HUES64 (cell line): ENCODE measurements at regions not wholly inside any gene's neighbourhood (a gene's known extent, or its start where the extent isn't known, plus 50 kb on each side); places are given as distances from the start of the nearest gene placed in this dataset.
"Not testable (repeated sequence)": the region's sequence is repeated elsewhere in the genome, so short reads cannot be mapped to it uniquely, and the experiment has no call there.

ENCODE experiments used
- H3K27ac ChIP-seq: 2 replicates; pipeline ENCODE4 v1.7.0; 2013; ENCODE audit warnings: low read depth, low read length, inconsistent platforms
- H3K27me3 ChIP-seq: 2 replicates; pipeline ENCODE4 v1.6.1; 2013; ENCODE audit warnings: mild to moderate bottlenecking, low read length; ENCODE audit not compliant: insufficient read depth
- H3K36me3 ChIP-seq: 2 replicates; pipeline ENCODE4 v1.6.1; 2013; ENCODE audit warnings: mild to moderate bottlenecking, low read length; ENCODE audit not compliant: insufficient read depth
- H3K4me1 ChIP-seq: 2 replicates; pipeline ENCODE4 v1.6.1; 2013; ENCODE audit warnings: mild to moderate bottlenecking, low read length, moderate library complexity; ENCODE audit not compliant: insufficient read depth
- H3K4me3 ChIP-seq: 2 replicates; pipeline ENCODE4 v1.5.1; 2013; ENCODE audit warnings: mild to moderate bottlenecking, low read length, moderate library complexity
- H3K9ac ChIP-seq: 2 replicates; pipeline ENCODE4 v1.6.1; 2013; ENCODE audit warnings: mild to moderate bottlenecking, low read depth, low read length
- H3K9me3 ChIP-seq: 2 replicates; pipeline ENCODE4 v1.6.1; 2013; ENCODE audit warnings: low read depth, low read length; ENCODE audit not compliant: insufficient read depth
- WGBS: fragments of 150-250, 120-280 bp; methylation state at CpG from one replicate; pipeline ENCODE4 v1.1.7; 2013; ENCODE audit warnings: missing lambda C conversion rate; 5-methylcytosine and 5-hydroxymethylcytosine counted together

DNA sequence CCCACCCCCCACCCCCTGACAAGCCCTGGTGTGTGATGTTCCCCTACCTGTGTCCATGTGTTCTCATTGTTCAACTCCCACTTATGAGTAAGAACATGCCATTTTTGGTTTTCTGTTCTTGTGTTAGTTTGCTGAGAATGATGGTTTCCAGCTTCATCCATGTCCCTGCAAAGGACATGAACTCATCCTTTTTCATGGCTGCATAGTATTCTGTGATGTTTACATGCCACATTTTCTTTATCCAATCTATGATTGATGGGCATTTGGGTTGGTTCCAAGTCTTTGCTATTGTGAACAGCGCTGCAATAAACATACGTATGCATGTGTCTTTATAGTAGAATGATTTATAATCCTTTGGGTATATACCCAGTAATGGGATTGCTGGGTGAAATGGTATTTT, 74.8 kb upstream of the PHACTR1 start:
- not testable (repeated sequence) for H3K4me1 ChIP-seq, H3K9me3 ChIP-seq, H3K36me3 ChIP-seq, H3K27ac ChIP-seq, H3K4me3 ChIP-seq, H3K27me3 ChIP-seq, H3K9ac ChIP-seq
- 90% methylated on average over 2 of the region's 2 CpGs for WGBS

DNA sequence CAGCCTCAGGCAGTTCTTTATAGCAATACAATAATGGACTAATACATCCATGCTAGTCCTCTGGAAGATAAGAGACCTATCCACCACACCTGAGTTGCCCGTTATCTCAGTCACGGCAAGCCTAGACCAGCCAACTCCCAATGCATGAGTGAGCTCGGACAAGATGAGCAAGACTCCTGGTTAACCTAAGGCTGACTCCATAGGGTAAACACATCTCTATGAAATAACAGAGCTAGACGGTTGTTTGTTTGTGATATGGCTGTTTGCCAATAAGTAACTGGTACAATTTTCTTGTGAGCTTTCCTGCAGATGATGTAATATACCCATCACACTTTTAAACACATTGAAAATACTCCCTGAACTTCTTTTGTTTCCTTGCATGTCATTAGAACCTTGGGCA, 70.6 kb upstream of the PHACTR1 start:
- Histone ChIP-seq H3K27ac (no peak overlapping the region), H3K9ac (no peak overlapping the region), H3K9me3 (no peaks in the 10 kb centered on the region), H3K36me3 (no peaks in the 10 kb centered on the region), H3K4me1 (no peaks in the 10 kb centered on the region), H3K27me3 (no peaks in the 10 kb centered on the region), H3K4me3 (no peak overlapping the region)
- 98% methylated on average over 3 of the region's 4 CpGs for WGBS

GRCh38 chr6:12648171-12648570, 68.4 kb upstream of the PHACTR1 start:
- Histone ChIP-seq H3K27ac (no peak overlapping the region), H3K9me3 (no peaks in the 10 kb centered on the region), H3K36me3 (no peaks in the 10 kb centered on the region), H3K4me3 (no peak overlapping the region), H3K4me1 (no peaks in the 10 kb centered on the region), H3K27me3 (no peaks in the 10 kb centered on the region), H3K9ac (no peak overlapping the region)
- WGBS: 93% methylated on average over 3 of the region's 4 CpGs

GRCh38 chr6:12649325-12649724, 67.2 kb upstream of the PHACTR1 start:
- Histone ChIP-seq H3K4me3 (no peak overlapping the region), H3K27me3 (no peaks in the 10 kb centered on the region), H3K4me1 (no peaks in the 10 kb centered on the region), H3K9ac (no peak overlapping the region), H3K9me3 (no peaks in the 10 kb centered on the region), H3K27ac (no peak overlapping the region), H3K36me3 (no peaks in the 10 kb centered on the region)
- 100% methylated on average over 1 of the region's 1 CpG for WGBS

GRCh38 chr6:12653486-12653885, 63.1 kb upstream of the PHACTR1 start:
- Histone ChIP-seq H3K4me1 (peaks cover 3% of the 10 kb centered on the region; the same call in 1 of the 2 replicates), H3K9ac (no peak overlapping the region)
- 93% methylated on average over 5 of the region's 5 CpGs for WGBS

GRCh38 chr6:12654107-12654506, 62.5 kb upstream of the PHACTR1 start:
- Histone ChIP-seq H3K9ac (no peak overlapping the region), H3K4me3 (no peak overlapping the region), H3K36me3 (no peaks in the 10 kb centered on the region), H3K27me3 (peaks cover 21% of the 10 kb centered on the region; the same call in 1 of the 2 replicates), H3K27ac (no peak overlapping the region), H3K4me1 (peaks cover 3% of the 10 kb centered on the region; the same call in 1 of the 2 replicates), H3K9me3 (no peaks in the 10 kb centered on the region)
- WGBS: 90% methylated on average over 3 of the region's 3 CpGs

More at GRCh38 chr6:12653486-12653885, 63.1 kb upstream of the PHACTR1 start:
- Histone ChIP-seq H3K4me3 (no peak overlapping the region), H3K9me3 (no peaks in the 10 kb centered on the region), H3K27ac (no peak overlapping the region), H3K36me3 (no peaks in the 10 kb centered on the region), H3K27me3 (peaks cover 21% of the 10 kb centered on the region; the same call in 1 of the 2 replicates)

GRCh38 chr6:12654514-12654913, 62.1 kb upstream of the PHACTR1 start:
- Histone ChIP-seq H3K9me3 (no peaks in the 10 kb centered on the region), H3K27ac (no peak overlapping the region), H3K9ac (no peak overlapping the region), H3K36me3 (no peaks in the 10 kb centered on the region), H3K4me1 (peaks cover 3% of the 10 kb centered on the region; the same call in 1 of the 2 replicates), H3K27me3 (peaks cover 21% of the 10 kb centered on the region; the same call in 1 of the 2 replicates), H3K4me3 (no peak overlapping the region)
- WGBS: 83% methylated on average over 3 of the region's 3 CpGs

- WGBS: 31% methylated on average over 3 of the region's 3 CpGs
- H3K9ac ChIP-seq: no peak overlapping the region
- no peak overlapping the region for H3K4me3 ChIP-seq
- H3K27ac ChIP-seq: no peak overlapping the region
- H3K4me1 ChIP-seq: peaks cover 3% of the 10 kb centered on the region; the same call in 1 of the 2 replicates
- H3K27me3 ChIP-seq: peaks cover 21% of the 10 kb centered on the region; the same call in 1 of the 2 replicates
- H3K36me3 ChIP-seq: no peaks in the 10 kb centered on the region
- H3K9me3 ChIP-seq: no peaks in the 10 kb centered on the region
These were observed 59.7 kb upstream of the PHACTR1 start for GRCh38 chr6:12656906-12657305.

GRCh38 chr6:12657884-12658283, 58.7 kb upstream of the PHACTR1 start:
- no CpG with 5 or more reads among the region's 2 CpGs for WGBS
- H3K9ac ChIP-seq: no peak overlapping the region
- H3K4me1 ChIP-seq: peaks cover 3% of the 10 kb centered on the region; the same call in 1 of the 2 replicates
- H3K9me3 ChIP-seq: no peaks in the 10 kb centered on the region
- H3K27ac ChIP-seq: no peak overlapping the region
- peaks cover 21% of the 10 kb centered on the region; the same call in 1 of the 2 replicates for H3K27me3 ChIP-seq
- H3K36me3 ChIP-seq: no peaks in the 10 kb centered on the region
- H3K4me3 ChIP-seq: no peak overlapping the region

- no peaks in the 10 kb centered on the region for H3K9me3 ChIP-seq
- no peak overlapping the region for H3K27ac ChIP-seq
- H3K4me1 ChIP-seq: peaks cover 3% of the 10 kb centered on the region; the same call in 1 of the 2 replicates
- peaks cover 3% of the 10 kb centered on the region; the same call in 1 of the 2 replicates for H3K27me3 ChIP-seq
- 93% methylated on average over 9 of the region's 10 CpGs for WGBS
- no peak overlapping the region for H3K4me3 ChIP-seq
- no peak overlapping the region for H3K9ac ChIP-seq
- H3K36me3 ChIP-seq: no peaks in the 10 kb centered on the region
These were observed 55.0 kb upstream of the PHACTR1 start for GRCh38 chr6:12661432-12662089.
